ENCODE measurements at regions not wholly inside any gene's neighbourhood (a gene's known extent, or its start where the extent isn't known, plus 50 kb on each side); places are given as distances from the start of the nearest gene placed in this dataset.

DNA sequence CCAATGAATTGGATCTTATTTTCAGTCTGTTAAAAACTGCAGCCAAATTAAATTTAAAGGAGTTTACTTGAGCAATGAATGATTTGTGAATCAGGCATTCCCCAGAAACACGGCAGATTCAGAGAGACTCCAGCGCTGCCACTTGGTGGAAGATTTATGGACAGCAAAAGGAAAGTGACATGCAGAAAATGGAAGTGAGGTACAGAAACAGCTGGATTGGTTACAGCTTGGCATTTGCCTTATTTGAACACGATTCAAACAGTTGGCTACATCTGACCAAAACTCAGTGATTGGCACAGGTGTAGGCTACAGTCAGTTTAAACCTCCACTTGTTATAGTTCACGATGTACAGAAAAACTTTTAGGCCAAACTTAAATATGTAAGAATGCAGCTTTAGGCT is 257.6 kb upstream of the IMPG1 start:
- TF ChIP-seq, protein P1, sequence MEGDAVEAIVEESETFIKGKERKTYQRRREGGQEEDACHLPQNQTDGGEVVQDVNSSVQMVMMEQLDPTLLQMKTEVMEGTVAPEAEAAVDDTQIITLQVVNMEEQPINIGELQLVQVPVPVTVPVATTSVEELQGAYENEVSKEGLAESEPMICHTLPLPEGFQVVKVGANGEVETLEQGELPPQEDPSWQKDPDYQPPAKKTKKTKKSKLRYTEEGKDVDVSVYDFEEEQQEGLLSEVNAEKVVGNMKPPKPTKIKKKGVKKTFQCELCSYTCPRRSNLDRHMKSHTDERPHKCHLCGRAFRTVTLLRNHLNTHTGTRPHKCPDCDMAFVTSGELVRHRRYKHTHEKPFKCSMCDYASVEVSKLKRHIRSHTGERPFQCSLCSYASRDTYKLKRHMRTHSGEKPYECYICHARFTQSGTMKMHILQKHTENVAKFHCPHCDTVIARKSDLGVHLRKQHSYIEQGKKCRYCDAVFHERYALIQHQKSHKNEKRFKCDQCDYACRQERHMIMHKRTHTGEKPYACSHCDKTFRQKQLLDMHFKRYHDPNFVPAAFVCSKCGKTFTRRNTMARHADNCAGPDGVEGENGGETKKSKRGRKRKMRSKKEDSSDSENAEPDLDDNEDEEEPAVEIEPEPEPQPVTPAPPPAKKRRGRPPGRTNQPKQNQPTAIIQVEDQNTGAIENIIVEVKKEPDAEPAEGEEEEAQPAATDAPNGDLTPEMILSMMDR (optimal IDR thresholded peaks at IDR 0.05 in 1 of 3, IDR thresholded peaks at IDR 0.05 in 1 of 3, conservative IDR thresholded peaks at IDR 0.05 in 1 of 3; ENCODE audit: extremely low read depth in 1 of 3, insufficient read depth in 2 of 3, low read length in 3 of 3): no peak
- no peak for TF ChIP-seq EZH2 (IDR thresholded peaks at IDR 0.05; ENCODE audit: low read length)

All from keratinocyte (primary cell).